CD4-positive, alpha-beta memory T cell (primary cell): ENCODE measurements at regions not wholly inside any gene's neighbourhood (a gene's known extent, or its start where the extent isn't known, plus 50 kb on each side); places are given as distances from the start of the nearest gene placed in this dataset.
A peak's percentile ranks its signal among the peaks of the same experiment; 100 is the strongest.

ENCODE experiments used
- CTCF ChIA-PET: fragments of 350-600 bp; sonication (Branson Sonifier 250); formaldehyde crosslinking; loops from one replicate; lab custom pipeline; 2021; ENCODE audit warnings: inconsistent platforms; ENCODE audit not compliant: partially characterized antibody; lab: Charles Lee
- POLR2A ChIA-PET: fragments of 350-600 bp; sonication (Branson Sonifier 250); formaldehyde crosslinking; loops from one replicate; lab custom pipeline; 2021; ENCODE audit not compliant: partially characterized antibody; lab: Charles Lee
- DNase-seq, 5 donors: peaks; one replicate each; pipeline versions ENCODE4 v3.0.0 to v3.0.0-alpha.2; 2020 to 2022; ENCODE audit warnings: mixed read lengths in 1 of 5
- H3K27ac ChIP-seq: one replicate; pipeline ENCODE4 v1.7.0; 2013; ENCODE audit warnings: low read depth, low read length
- H3K27me3 ChIP-seq: 2 replicates; pipeline ENCODE4 v1.7.0; 2013; ENCODE audit warnings: mild to moderate bottlenecking, low read length, moderate library complexity; ENCODE audit not compliant: insufficient read depth
- H3K36me3 ChIP-seq: 2 replicates; pipeline ENCODE4 v1.7.0; 2013; ENCODE audit warnings: mild to moderate bottlenecking, low read length, moderate library complexity; ENCODE audit not compliant: insufficient read depth
- H3K4me1 ChIP-seq: 2 replicates; pipeline ENCODE4 v1.7.0; 2013; ENCODE audit warnings: mild to moderate bottlenecking, low read length, moderate library complexity; ENCODE audit not compliant: insufficient read depth
- H3K4me3 ChIP-seq, 2 donors: one replicate each; pipeline ENCODE4 v1.7.0; 2013; ENCODE audit warnings: low read length in 2 of 2, mild to moderate bottlenecking in 1 of 2
- H3K9me3 ChIP-seq, 2 donors: one replicate each; pipeline ENCODE4 v1.7.0; 2013; ENCODE audit warnings: low read length in 2 of 2, control low read depth in 1 of 2; ENCODE audit not compliant: control insufficient read depth in 1 of 2
- H3K27ac Mint-ChIP-seq, 7 donors: one replicate each; pipeline ENCODE4 v1.8.0; 2020 to 2021; ENCODE audit warnings: mixed read lengths in 7 of 7, mild to moderate bottlenecking in 6 of 7, inconsistent platforms in 3 of 7, moderate library complexity in 3 of 7
- H3K27me3 Mint-ChIP-seq, 2 donors: one replicate each; pipeline ENCODE4 v1.8.0; 2020 to 2021; ENCODE audit warnings: mixed read lengths in 2 of 2
- H3K36me3 Mint-ChIP-seq, 2 donors: one replicate each; pipeline ENCODE4 v1.8.0; 2020 to 2021; ENCODE audit warnings: mixed read lengths in 2 of 2, inconsistent platforms in 1 of 2, mild to moderate bottlenecking in 1 of 2
- H3K4me1 Mint-ChIP-seq, 4 donors: one replicate each; pipeline ENCODE4 v1.8.0; 2020 to 2021; ENCODE audit warnings: mixed read lengths in 4 of 4, mild to moderate bottlenecking in 1 of 4
- H3K4me3 Mint-ChIP-seq, 8 donors: one replicate each; pipeline ENCODE4 v1.8.0; 2020 to 2021; ENCODE audit warnings: mixed read lengths in 8 of 8, mild to moderate bottlenecking in 7 of 8, moderate library complexity in 6 of 8, inconsistent platforms in 3 of 8
- H3K9me3 Mint-ChIP-seq, 8 donors: one replicate each; pipeline ENCODE4 v1.8.0; 2020 to 2021; ENCODE audit warnings: mixed read lengths in 8 of 8, mild to moderate bottlenecking in 5 of 8, inconsistent platforms in 3 of 8, moderate library complexity in 1 of 8
- intact Hi-C: fragments of 100-400 bp; cut with micrococcal nuclease; formaldehyde crosslinking; loops from one replicate; pipeline ENCODE4 v1.15.1; 2023

GRCh38 chr7:146000882-146001281 is 115.7 kb upstream of the CNTNAP2 start:
- Mint-ChIP-seq H3K4me3 (no peak overlapping the region), H3K36me3 (no peaks in the 10 kb centered on the region), H3K27ac (peak overlapping the region in 1 of 7 donors; percentile 16), H3K9me3 (peaks cover 0 to 7% (median 6%) of the 10 kb centered on the region in 8 donors), H3K4me1 (no peaks in the 10 kb centered on the region), H3K27me3 (no peaks in the 10 kb centered on the region)
- H3K9me3 ChIP-seq = no peaks in the 10 kb centered on the region
- POLR2A ChIA-PET = no interaction called here
- intact Hi-C loops = no loop called here
- no peak for DNase-seq
- H3K27me3 ChIP-seq = no peaks in the 10 kb centered on the region
- H3K27ac ChIP-seq = no peak overlapping the region
- H3K4me1 ChIP-seq = no peaks in the 10 kb centered on the region
- CTCF ChIA-PET = no interaction called here
- H3K36me3 ChIP-seq = no peaks in the 10 kb centered on the region
- no peak overlapping the region for H3K4me3 ChIP-seq

GRCh38 chr7:145989469-145989868 is 127.1 kb upstream of the CNTNAP2 start:
- Histone ChIP-seq H3K4me3 (no peak overlapping the region), H3K27ac (no peak overlapping the region), H3K4me1 (no peaks in the 10 kb centered on the region), H3K9me3 (no peaks in the 10 kb centered on the region), H3K36me3 (no peaks in the 10 kb centered on the region), H3K27me3 (no peaks in the 10 kb centered on the region)
- no peak overlapping the region for H3K4me3 Mint-ChIP-seq
- H3K27ac Mint-ChIP-seq = no peak overlapping the region
- H3K27me3 Mint-ChIP-seq = no peaks in the 10 kb centered on the region
- ChIA-PET POLR2A (no interaction called here), CTCF (no interaction called here)
- H3K4me1 Mint-ChIP-seq = no peaks in the 10 kb centered on the region
- intact Hi-C loops = no loop called here
- peaks cover 0 to 4% (median 3%) of the 10 kb centered on the region in 8 donors for H3K9me3 Mint-ChIP-seq
- no peaks in the 10 kb centered on the region for H3K36me3 Mint-ChIP-seq
- DNase-seq = no peak

- ChIA-PET CTCF (no interaction called here), POLR2A (no interaction called here)
- no peaks in the 10 kb centered on the region for H3K9me3 ChIP-seq
Observed at GRCh38 chr7:145986248-145986874, 130.2 kb upstream of the CNTNAP2 start.

DNA sequence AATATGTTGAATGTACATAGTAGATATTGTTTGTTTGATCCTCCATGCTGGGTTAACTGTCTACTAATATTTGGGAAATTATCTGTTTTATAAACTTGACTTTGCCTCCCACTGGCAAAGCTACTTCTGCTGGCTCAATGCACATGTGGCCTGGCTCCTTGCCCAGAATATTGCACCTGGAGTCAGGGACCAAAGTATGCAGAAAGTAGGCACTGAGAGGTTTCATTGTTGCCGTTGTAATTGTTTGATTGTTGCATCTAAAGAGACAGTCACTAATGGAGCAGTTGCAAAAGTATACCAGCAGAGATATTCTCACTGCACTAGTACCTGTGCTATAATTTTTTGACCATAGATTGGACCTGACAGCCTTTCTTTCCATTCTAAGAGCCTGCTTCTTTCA is 137.8 kb upstream of the CNTNAP2 start:
- no peak for DNase-seq
- Mint-ChIP-seq H3K27ac (no peak overlapping the region), H3K4me1 (no peaks in the 10 kb centered on the region), H3K27me3 (no peaks in the 10 kb centered on the region), H3K4me3 (no peak overlapping the region), H3K36me3 (no peaks in the 10 kb centered on the region), H3K9me3 (peaks cover 0 to 5% (median 2%) of the 10 kb centered on the region in 8 donors)
- intact Hi-C loops = no loop called here
- H3K9me3 ChIP-seq = no peaks in the 10 kb centered on the region
- no peaks in the 10 kb centered on the region for H3K36me3 ChIP-seq
- H3K4me3 ChIP-seq = no peak overlapping the region
- ChIA-PET POLR2A (no interaction called here), CTCF (no interaction called here)
- no peak overlapping the region for H3K27ac ChIP-seq
- no peaks in the 10 kb centered on the region for H3K27me3 ChIP-seq
- no peaks in the 10 kb centered on the region for H3K4me1 ChIP-seq

More at GRCh38 chr7:145986248-145986874, 130.2 kb upstream of the CNTNAP2 start:
- Histone ChIP-seq H3K4me3 (no peak overlapping the region), H3K4me1 (no peaks in the 10 kb centered on the region), H3K27ac (no peak overlapping the region), H3K27me3 (no peaks in the 10 kb centered on the region), H3K36me3 (no peaks in the 10 kb centered on the region)
- intact Hi-C loops = no loop called here
- Mint-ChIP-seq H3K27ac (no peak overlapping the region), H3K4me3 (no peak overlapping the region), H3K27me3 (no peaks in the 10 kb centered on the region), H3K9me3 (peaks cover 0 to 5% (median 3%) of the 10 kb centered on the region in 8 donors), H3K4me1 (no peaks in the 10 kb centered on the region), H3K36me3 (no peaks in the 10 kb centered on the region)
- DNase-seq = no peak

- Histone ChIP-seq H3K36me3 (no peaks in the 10 kb centered on the region), H3K4me3 (no peak overlapping the region), H3K27me3 (no peaks in the 10 kb centered on the region), H3K9me3 (no peaks in the 10 kb centered on the region), H3K4me1 (no peaks in the 10 kb centered on the region), H3K27ac (no peak overlapping the region)
- H3K27me3 Mint-ChIP-seq = no peaks in the 10 kb centered on the region
- ChIA-PET CTCF (no interaction called here), POLR2A (no interaction called here)
- peaks cover 2 to 19% (median 4%) of the 10 kb centered on the region in 8 donors for H3K9me3 Mint-ChIP-seq
- no peak for DNase-seq
- no peaks in the 10 kb centered on the region for H3K36me3 Mint-ChIP-seq
- no peak overlapping the region for H3K27ac Mint-ChIP-seq
- no peak overlapping the region for H3K4me3 Mint-ChIP-seq
- no peaks in the 10 kb centered on the region for H3K4me1 Mint-ChIP-seq
- intact Hi-C loops = no loop called here
Observed at GRCh38 chr7:145959981-145960380, 156.6 kb upstream of the CNTNAP2 start.

GRCh38 chr7:145957160-145957890 is 159.3 kb upstream of the CNTNAP2 start:
- H3K27ac Mint-ChIP-seq = no peak overlapping the region
- no peaks in the 10 kb centered on the region for H3K36me3 ChIP-seq
- H3K27ac ChIP-seq = no peak overlapping the region
- no peaks in the 10 kb centered on the region for H3K4me1 ChIP-seq
- no peak overlapping the region for H3K4me3 Mint-ChIP-seq
- no peaks in the 10 kb centered on the region for H3K9me3 ChIP-seq
- H3K9me3 Mint-ChIP-seq = peaks cover 0 to 16% (median 2%) of the 10 kb centered on the region in 8 donors
- no peak overlapping the region for H3K4me3 ChIP-seq
- ChIA-PET POLR2A (no interaction called here), CTCF (no interaction called here)
- H3K36me3 Mint-ChIP-seq = no peaks in the 10 kb centered on the region
- H3K27me3 ChIP-seq = no peaks in the 10 kb centered on the region
- no peaks in the 10 kb centered on the region for H3K4me1 Mint-ChIP-seq
- no peak for DNase-seq
- no peaks in the 10 kb centered on the region for H3K27me3 Mint-ChIP-seq
- intact Hi-C loops = no loop called here

DNA sequence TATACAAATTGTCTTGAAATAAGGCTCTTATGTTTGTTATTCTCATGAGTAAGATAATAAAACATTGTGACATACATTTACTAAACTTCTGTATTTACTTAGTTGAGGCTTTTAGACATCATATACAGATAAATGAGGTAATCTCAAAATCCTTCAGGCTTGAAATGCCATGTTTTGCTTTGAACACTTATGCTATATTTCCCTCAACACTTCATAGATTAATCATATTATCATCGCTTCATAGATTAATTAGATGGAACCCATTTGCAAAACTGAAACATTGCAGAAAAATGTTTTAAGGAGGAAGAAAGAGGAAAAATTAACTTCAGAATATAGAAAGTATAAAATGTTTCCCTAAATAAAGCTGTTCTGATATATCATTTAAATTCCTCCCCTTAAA is 165.0 kb upstream of the CNTNAP2 start:
- no peaks in the 10 kb centered on the region for H3K4me1 Mint-ChIP-seq
- H3K27ac ChIP-seq = no peak overlapping the region
- peaks cover 4 to 19% (median 5%) of the 10 kb centered on the region in 8 donors for H3K9me3 Mint-ChIP-seq
- POLR2A ChIA-PET = no interaction called here
- H3K9me3 ChIP-seq = no peaks in the 10 kb centered on the region
- no peak overlapping the region for H3K4me3 ChIP-seq
- intact Hi-C loops = no loop called here
- no peaks in the 10 kb centered on the region for H3K4me1 ChIP-seq
- no peaks in the 10 kb centered on the region for H3K36me3 Mint-ChIP-seq
- no peak overlapping the region for H3K4me3 Mint-ChIP-seq
- no peaks in the 10 kb centered on the region for H3K27me3 ChIP-seq
- no peak for DNase-seq
- no peak overlapping the region for H3K27ac Mint-ChIP-seq
- H3K27me3 Mint-ChIP-seq = no peaks in the 10 kb centered on the region
- CTCF ChIA-PET = no interaction called here
- H3K36me3 ChIP-seq = no peaks in the 10 kb centered on the region
